K562 (cell line): ENCODE measurements at regions not wholly inside any gene's neighbourhood (a gene's known extent, or its start where the extent isn't known, plus 50 kb on each side); places are given as distances from the start of the nearest gene placed in this dataset.

Source experiments
- ATAC-seq: fragments of 200-7000 bp; cut with Tn5 transposase; 3 replicates; pipeline ENCODE4 v1.9.1; 2020; ENCODE audit warnings: moderate library complexity
- BruUV-seq: library from RNA; stranded (reverse); fragments of 400-500 nt; replicated peaks from 2 replicates; lab custom pipeline; 2021; lab: Mats Ljungman, UMichigan
- CTCF ChIA-PET: fragments of 300-600 bp; formaldehyde crosslinking; extraction: SDS; loops from one replicate; lab custom pipeline; 2021; ENCODE audit warnings: low intra/inter-chr PET ratio; lab: Yijun Ruan, JAX
- POLR2A ChIA-PET: fragments of 300-600, 350-650 bp; sonication (Branson Sonifier 250); formaldehyde crosslinking; extraction: SDS; loops from one replicate; lab custom pipeline; 2021; ENCODE audit warnings: antibody characterized with exemption, inconsistent platforms; lab: Yijun Ruan, JAX
- DNase-seq, 4 experiments: peaks; one replicate each; pipeline versions ENCODE4 v3.0.0 to v3.0.0-alpha.2; 2011 to 2018; ENCODE audit warnings: low spot score in 3 of 4, mixed read lengths in 3 of 4; ENCODE audit errors: extremely low read depth in 1 of 4
- FAIRE-seq: peaks from 2 replicates; lab custom pipeline; 2011; peaks lifted over from hg19 to GRCh38; lab: Jason Lieb, UNC
- H2AFZ ChIP-seq: 2 replicates; pipeline ENCODE4 v1.6.0; 2011; ENCODE audit warnings: low read depth, low read length, control low read depth, inconsistent platforms
- H3K27ac ChIP-seq: fragments of 200-600 bp; 3 replicates; pipeline ENCODE4 v1.8.0; 2011; ENCODE audit warnings: low read depth, mild to moderate bottlenecking, control low read depth, inconsistent platforms, low read length, moderate library complexity, mixed read lengths; ENCODE audit errors: extremely low read depth
- H3K27me3 ChIP-seq, 2 experiments: fragments of 300-600 bp in 1 of 2; 2 replicates in 1 of 2; 3 replicates in 1 of 2; pipeline versions ENCODE4 v1.6.0 to v1.8.0; 2011; ENCODE audit warnings: inconsistent platforms in 2 of 2, low read length in 2 of 2, mild to moderate bottlenecking in 1 of 2, mixed read lengths in 1 of 2, moderate library complexity in 1 of 2; ENCODE audit not compliant: control insufficient read depth in 2 of 2, insufficient read depth in 2 of 2
- H3K36me3 ChIP-seq: fragments of 300-600 bp; 3 replicates; pipeline ENCODE4 v1.8.0; 2011; ENCODE audit warnings: mild to moderate bottlenecking, low read length, inconsistent platforms; ENCODE audit not compliant: control insufficient read depth, insufficient read depth
- H3K4me1 ChIP-seq, 2 experiments: fragments of 200-600 bp in 1 of 2; replicated peaks in 1 of 2; 2 replicates in 1 of 2; 3 replicates in 1 of 2; pipeline versions ENCODE4 v1.5.1 to v1.8.0; 2011; ENCODE audit warnings: inconsistent platforms in 2 of 2, low read length in 2 of 2, mild to moderate bottlenecking in 1 of 2, mixed read lengths in 1 of 2, moderate library complexity in 1 of 2; ENCODE audit not compliant: control insufficient read depth in 2 of 2, insufficient read depth in 2 of 2
- H3K4me2 ChIP-seq: 2 replicates; pipeline ENCODE4 v1.6.1; 2011; ENCODE audit warnings: low read length, control low read depth, inconsistent platforms, mixed read lengths; ENCODE audit not compliant: insufficient read depth
- H3K4me3 ChIP-seq: fragments of 200-600 bp; sonication (generic), shearing (Covaris generic); 2 replicates; pipeline ENCODE4 v1.5.1; 2016; ENCODE audit warnings: control low read depth, inconsistent platforms
- H3K79me2 ChIP-seq: fragments of 200-600 bp; 3 replicates; pipeline ENCODE4 v1.8.0; 2011; ENCODE audit warnings: low read length, inconsistent platforms; ENCODE audit not compliant: control insufficient read depth, insufficient read depth
- H3K9ac ChIP-seq, 2 experiments: 2 replicates each; pipeline versions ENCODE4 v1.6.0 to v1.6.1; 2011; ENCODE audit warnings: low read depth in 2 of 2, low read length in 2 of 2, control low read depth in 1 of 2, inconsistent platforms in 1 of 2, mild to moderate bottlenecking in 1 of 2, mixed read lengths in 1 of 2; ENCODE audit not compliant: insufficient read depth in 1 of 2
- H3K9me1 ChIP-seq: one replicate; pipeline ENCODE4 v1.6.0; 2011; ENCODE audit warnings: inconsistent platforms, mild to moderate bottlenecking, low read length, moderate library complexity; ENCODE audit not compliant: control insufficient read depth, insufficient read depth
- H3K9me3 ChIP-seq: replicated peaks from 2 replicates; pipeline ENCODE4 v1.5.1; 2011; ENCODE audit warnings: low read depth, low read length, inconsistent platforms; ENCODE audit not compliant: control insufficient read depth, insufficient read depth
- H4K20me1 ChIP-seq: replicated peaks from 2 replicates; pipeline ENCODE4 v1.6.1; 2011; ENCODE audit warnings: low read length, inconsistent platforms, mixed read lengths; ENCODE audit not compliant: control insufficient read depth, insufficient read depth
- FOXK2 ChIP-seq, 2 experiments: fragments of 450-650 bp; IDR thresholded peaks in 1 of 2; conservative IDR thresholded peaks in 1 of 2; 2 replicates each; pipeline ENCODE4 v1.6.1; 2016; ENCODE audit warnings: low read depth in 2 of 2, mild to moderate bottlenecking in 1 of 2
- HMGN3 ChIP-seq: IDR thresholded peaks from 2 replicates; pipeline ENCODE4 v1.6.1; 2011; ENCODE audit warnings: borderline replicate concordance, low read depth, mild to moderate bottlenecking, mixed read lengths, low read length; ENCODE audit not compliant: insufficient read length; ENCODE audit errors: extremely low read depth
- KDM5B ChIP-seq: fragments of 200-600 bp; sonication (generic); IDR thresholded peaks from 2 replicates; pipeline ENCODE4 v1.6.1; 2012; ENCODE audit warnings: low read depth, mild to moderate bottlenecking, moderate library complexity, low read length, control low read depth, inconsistent platforms; ENCODE audit not compliant: insufficient replicate concordance
- POLR3A ChIP-seq: IDR thresholded peaks from 2 replicates; pipeline ENCODE4 v1.6.1; 2011; ENCODE audit warnings: borderline replicate concordance, mild to moderate bottlenecking, moderate library complexity; ENCODE audit not compliant: insufficient read length, insufficient read depth; ENCODE audit errors: extremely low read depth
- WGBS: fragments of 100-300 bp; shearing (Covaris generic); methylation state at CpG from one replicate; pipeline ENCODE4 v1.1.6; 2016; ENCODE audit warnings: low coverage, mixed read lengths; ENCODE audit not compliant: insufficient coverage; ENCODE audit errors: missing lambda C conversion rate; 5-methylcytosine and 5-hydroxymethylcytosine counted together
- in situ Hi-C: fragments of 300-500 bp; cut with MboI; formaldehyde crosslinking; loops from 4 replicates; pipeline ENCODE4 v1.15.0; 2018; ENCODE audit warnings: inconsistent platforms, mixed read lengths
- intact Hi-C: fragments of 100-400 bp; cut with micrococcal nuclease; formaldehyde crosslinking; loops from 2 replicates; pipeline ENCODE4 v1.14.2; 2022
- TF ChIP-seq, protein P1 (sequence below): fragments of 200-400 bp; formaldehyde crosslinking; IDR thresholded peaks from 2 replicates; pipeline ENCODE4 v1.6.1; 2017; ENCODE audit warnings: mild to moderate bottlenecking, low read depth, low read length, moderate library complexity
- TF ChIP-seq, protein P2 (sequence below): sonication (generic); formaldehyde crosslinking; IDR thresholded peaks from 2 replicates; pipeline ENCODE4 v1.8.1; 2023; ENCODE audit warnings: mild to moderate bottlenecking, missing genetic modification reagents, moderate library complexity
- TF ChIP-seq, protein P3 (sequence below), 2 experiments: fragments of 450-650 bp in 1 of 2; sonication (generic) in 1 of 2; formaldehyde crosslinking in 1 of 2; IDR thresholded peaks; 2 replicates each; pipeline versions ENCODE4 v1.7.1 to v1.9.0; 2016 to 2022; ENCODE audit warnings: inconsistent platforms in 1 of 2, mild to moderate bottlenecking in 1 of 2, missing genetic modification reagents in 1 of 2

DNA sequence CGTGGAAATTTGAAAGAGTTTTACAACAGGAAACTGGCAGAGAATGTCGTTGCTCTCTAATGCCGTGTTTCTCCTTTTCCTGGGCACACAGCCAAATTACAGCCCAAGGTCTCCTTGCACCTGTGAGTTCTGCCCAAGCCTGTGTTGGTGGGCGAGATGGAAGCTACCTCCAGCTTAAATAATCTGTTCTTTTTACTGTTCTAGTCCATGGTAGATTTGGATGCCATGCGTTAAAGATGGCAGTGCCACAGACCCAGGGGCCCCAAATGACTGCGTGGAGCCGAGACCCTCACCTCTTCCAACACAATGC, 92.6 kb upstream of the IRX4 start:
- in situ Hi-C loops (no loop called here), intact Hi-C loops (no loop called here)
- Histone ChIP-seq H4K20me1 (no peaks in the 10 kb centered on the region), H3K79me2 (no peaks in the 10 kb centered on the region), H3K9ac (no peak overlapping the region), H3K36me3 (no peaks in the 10 kb centered on the region), H3K9me3 (no peaks in the 10 kb centered on the region), H3K4me2 (no peak overlapping the region), H3K4me3 (no peak overlapping the region), H3K27me3 (peaks cover 6 to 30% of the 10 kb centered on the region in 2 experiments; a peak in 4 of 5 replicates), H3K4me1 (no peaks in the 10 kb centered on the region), H3K9me1 (no peaks in the 10 kb centered on the region), H3K27ac (no peak overlapping the region)
- 3% methylated on average over 7 of the region's 7 CpGs for WGBS
- no peak for DNase-seq
- POLR2A ChIA-PET: interaction anchor here (0.6 to 1.0 kb wide), 3 partner anchors 9 to 745 kb away, joined by 3 to 4 read pairs (median 3); no protein-coding TSS in a partner anchor
- CTCF ChIA-PET: interaction anchor here (0.6 kb wide), 1 partner anchor 309 kb away, joined by 3 read pairs; no protein-coding TSS in a partner anchor
- FAIRE-seq: no peak
- no peak for ATAC-seq
- TF ChIP-seq, protein P1, sequence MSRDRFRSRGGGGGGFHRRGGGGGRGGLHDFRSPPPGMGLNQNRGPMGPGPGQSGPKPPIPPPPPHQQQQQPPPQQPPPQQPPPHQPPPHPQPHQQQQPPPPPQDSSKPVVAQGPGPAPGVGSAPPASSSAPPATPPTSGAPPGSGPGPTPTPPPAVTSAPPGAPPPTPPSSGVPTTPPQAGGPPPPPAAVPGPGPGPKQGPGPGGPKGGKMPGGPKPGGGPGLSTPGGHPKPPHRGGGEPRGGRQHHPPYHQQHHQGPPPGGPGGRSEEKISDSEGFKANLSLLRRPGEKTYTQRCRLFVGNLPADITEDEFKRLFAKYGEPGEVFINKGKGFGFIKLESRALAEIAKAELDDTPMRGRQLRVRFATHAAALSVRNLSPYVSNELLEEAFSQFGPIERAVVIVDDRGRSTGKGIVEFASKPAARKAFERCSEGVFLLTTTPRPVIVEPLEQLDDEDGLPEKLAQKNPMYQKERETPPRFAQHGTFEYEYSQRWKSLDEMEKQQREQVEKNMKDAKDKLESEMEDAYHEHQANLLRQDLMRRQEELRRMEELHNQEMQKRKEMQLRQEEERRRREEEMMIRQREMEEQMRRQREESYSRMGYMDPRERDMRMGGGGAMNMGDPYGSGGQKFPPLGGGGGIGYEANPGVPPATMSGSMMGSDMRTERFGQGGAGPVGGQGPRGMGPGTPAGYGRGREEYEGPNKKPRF: no peak
- TF ChIP-seq KDM5B: no peak
- no peak for TF ChIP-seq HMGN3
- TF ChIP-seq, protein P2, sequence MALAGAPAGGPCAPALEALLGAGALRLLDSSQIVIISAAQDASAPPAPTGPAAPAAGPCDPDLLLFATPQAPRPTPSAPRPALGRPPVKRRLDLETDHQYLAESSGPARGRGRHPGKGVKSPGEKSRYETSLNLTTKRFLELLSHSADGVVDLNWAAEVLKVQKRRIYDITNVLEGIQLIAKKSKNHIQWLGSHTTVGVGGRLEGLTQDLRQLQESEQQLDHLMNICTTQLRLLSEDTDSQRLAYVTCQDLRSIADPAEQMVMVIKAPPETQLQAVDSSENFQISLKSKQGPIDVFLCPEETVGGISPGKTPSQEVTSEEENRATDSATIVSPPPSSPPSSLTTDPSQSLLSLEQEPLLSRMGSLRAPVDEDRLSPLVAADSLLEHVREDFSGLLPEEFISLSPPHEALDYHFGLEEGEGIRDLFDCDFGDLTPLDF (CRISPR knock-in tag): no peak
- TF ChIP-seq POLR3A: no peak
- TF ChIP-seq, protein P3, sequence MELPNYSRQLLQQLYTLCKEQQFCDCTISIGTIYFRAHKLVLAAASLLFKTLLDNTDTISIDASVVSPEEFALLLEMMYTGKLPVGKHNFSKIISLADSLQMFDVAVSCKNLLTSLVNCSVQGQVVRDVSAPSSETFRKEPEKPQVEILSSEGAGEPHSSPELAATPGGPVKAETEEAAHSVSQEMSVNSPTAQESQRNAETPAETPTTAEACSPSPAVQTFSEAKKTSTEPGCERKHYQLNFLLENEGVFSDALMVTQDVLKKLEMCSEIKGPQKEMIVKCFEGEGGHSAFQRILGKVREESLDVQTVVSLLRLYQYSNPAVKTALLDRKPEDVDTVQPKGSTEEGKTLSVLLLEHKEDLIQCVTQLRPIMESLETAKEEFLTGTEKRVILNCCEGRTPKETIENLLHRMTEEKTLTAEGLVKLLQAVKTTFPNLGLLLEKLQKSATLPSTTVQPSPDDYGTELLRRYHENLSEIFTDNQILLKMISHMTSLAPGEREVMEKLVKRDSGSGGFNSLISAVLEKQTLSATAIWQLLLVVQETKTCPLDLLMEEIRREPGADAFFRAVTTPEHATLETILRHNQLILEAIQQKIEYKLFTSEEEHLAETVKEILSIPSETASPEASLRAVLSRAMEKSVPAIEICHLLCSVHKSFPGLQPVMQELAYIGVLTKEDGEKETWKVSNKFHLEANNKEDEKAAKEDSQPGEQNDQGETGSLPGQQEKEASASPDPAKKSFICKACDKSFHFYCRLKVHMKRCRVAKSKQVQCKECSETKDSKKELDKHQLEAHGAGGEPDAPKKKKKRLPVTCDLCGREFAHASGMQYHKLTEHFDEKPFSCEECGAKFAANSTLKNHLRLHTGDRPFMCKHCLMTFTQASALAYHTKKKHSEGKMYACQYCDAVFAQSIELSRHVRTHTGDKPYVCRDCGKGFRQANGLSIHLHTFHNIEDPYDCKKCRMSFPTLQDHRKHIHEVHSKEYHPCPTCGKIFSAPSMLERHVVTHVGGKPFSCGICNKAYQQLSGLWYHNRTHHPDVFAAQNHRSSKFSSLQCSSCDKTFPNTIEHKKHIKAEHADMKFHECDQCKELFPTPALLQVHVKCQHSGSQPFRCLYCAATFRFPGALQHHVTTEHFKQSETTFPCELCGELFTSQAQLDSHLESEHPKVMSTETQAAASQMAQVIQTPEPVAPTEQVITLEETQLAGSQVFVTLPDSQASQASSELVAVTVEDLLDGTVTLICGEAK (IDR thresholded peaks at IDR 0.05): no peak
- TF ChIP-seq, protein P3 (CRISPR knock-in tag; IDR thresholded peaks at IDR 0.05): no peak
- TF ChIP-seq FOXK2 (conservative IDR thresholded peaks at IDR 0.05 in 1 of 2, IDR thresholded peaks at IDR 0.05 in 1 of 2; ENCODE audit: low read depth in 2 of 2): no peak
- TF ChIP-seq, all 486 proteins: peak for 0
- BruUV-seq: no TSS peak
- H2AFZ ChIP-seq: no peak overlapping the region
